Natural killer cell treated with Interleukin-12 subunit alpha and Interleukin-12 subunit beta and Interleukin-15 and Interleukin-18, amount 100 ng/mL, for 72 hours (primary cell): ENCODE measurements at regions not wholly inside any gene's neighbourhood (a gene's known extent, or its start where the extent isn't known, plus 50 kb on each side); places are given as distances from the start of the nearest gene placed in this dataset.

Source experiments
- ATAC-seq, 2 donors: fragments of 150-1000 bp; cut with Tn5 transposase in 1 of 2; sonication (Bioruptor Pico), chemical (Tn5 transposase) in 1 of 2; 2 replicates each; pipeline ENCODE4 v1.10.0; 2021
- DNase-seq: peaks from one replicate; pipeline ENCODE4 v3.0.0; 2022; ENCODE audit warnings: low spot score
- H3K27ac Mint-ChIP-seq, 2 donors: 1 replicate in 1 of 2; 2 replicates in 1 of 2; pipeline ENCODE4 v1.8.0; 2022; ENCODE audit warnings: mixed read lengths in 2 of 2, mild to moderate bottlenecking in 1 of 2, moderate library complexity in 1 of 2
- H3K27me3 Mint-ChIP-seq, 2 donors: 1 replicate in 1 of 2; 2 replicates in 1 of 2; pipeline ENCODE4 v1.8.0; 2022; ENCODE audit warnings: mixed read lengths in 2 of 2
- H3K36me3 Mint-ChIP-seq: one replicate; pipeline ENCODE4 v1.8.0; 2022; ENCODE audit warnings: mixed read lengths
- H3K4me1 Mint-ChIP-seq, 2 donors: 1 replicate in 1 of 2; 2 replicates in 1 of 2; pipeline ENCODE4 v1.8.0; 2022; ENCODE audit warnings: low read depth in 2 of 2, mixed read lengths in 2 of 2, mild to moderate bottlenecking in 1 of 2
- H3K4me3 Mint-ChIP-seq: one replicate; pipeline ENCODE4 v1.8.0; 2022; ENCODE audit warnings: mixed read lengths
- H3K9me3 Mint-ChIP-seq: 2 replicates; pipeline ENCODE4 v1.8.0; 2022; ENCODE audit warnings: mixed read lengths

GRCh38 chr2:184463866-184464248 is 134.5 kb upstream of the ZNF804A start:
- H3K9me3 Mint-ChIP-seq: peaks cover 29% of the 10 kb centered on the region
- ATAC-seq: no peak
- H3K4me1 Mint-ChIP-seq: no peaks in the 10 kb centered on the region
- H3K4me3 Mint-ChIP-seq: no peak overlapping the region
- H3K36me3 Mint-ChIP-seq: no peaks in the 10 kb centered on the region
- no peaks in the 10 kb centered on the region for H3K27me3 Mint-ChIP-seq
- no peak overlapping the region for H3K27ac Mint-ChIP-seq
- DNase-seq: no peak

GRCh38 chr2:184468826-184469225 is 129.5 kb upstream of the ZNF804A start:
- no peaks in the 10 kb centered on the region for H3K36me3 Mint-ChIP-seq
- H3K27ac Mint-ChIP-seq: no peak overlapping the region
- no peaks in the 10 kb centered on the region for H3K4me1 Mint-ChIP-seq
- H3K9me3 Mint-ChIP-seq: peaks cover 36% of the 10 kb centered on the region
- no peak overlapping the region for H3K4me3 Mint-ChIP-seq
- DNase-seq: no peak
- H3K27me3 Mint-ChIP-seq: no peaks in the 10 kb centered on the region
- no peak for ATAC-seq

GRCh38 chr2:184472481-184472880 is 125.8 kb upstream of the ZNF804A start:
- no peaks in the 10 kb centered on the region for H3K36me3 Mint-ChIP-seq
- no peak overlapping the region for H3K27ac Mint-ChIP-seq
- ATAC-seq: no peak
- no peaks in the 10 kb centered on the region for H3K27me3 Mint-ChIP-seq
- H3K4me3 Mint-ChIP-seq: no peak overlapping the region
- no peaks in the 10 kb centered on the region for H3K4me1 Mint-ChIP-seq
- DNase-seq: no peak
- H3K9me3 Mint-ChIP-seq: peaks cover 33% of the 10 kb centered on the region

GRCh38 chr2:184481865-184482264 is 116.5 kb upstream of the ZNF804A start:
- no peaks in the 10 kb centered on the region for H3K27me3 Mint-ChIP-seq
- no peaks in the 10 kb centered on the region for H3K4me1 Mint-ChIP-seq
- no peak overlapping the region for H3K27ac Mint-ChIP-seq
- DNase-seq (no peak), ATAC-seq (no peak)
- peaks cover 19% of the 10 kb centered on the region for H3K9me3 Mint-ChIP-seq
- no peaks in the 10 kb centered on the region for H3K36me3 Mint-ChIP-seq
- no peak overlapping the region for H3K4me3 Mint-ChIP-seq

GRCh38 chr2:184498936-184499335 is 99.4 kb upstream of the ZNF804A start:
- H3K9me3 Mint-ChIP-seq: peaks cover 20% of the 10 kb centered on the region
- DNase-seq (no peak), ATAC-seq (no peak)
- peaks cover 6% of the 10 kb centered on the region for H3K36me3 Mint-ChIP-seq
- H3K4me3 Mint-ChIP-seq: no peak overlapping the region
- no peak overlapping the region for H3K27ac Mint-ChIP-seq
- no peaks in the 10 kb centered on the region for H3K27me3 Mint-ChIP-seq
- H3K4me1 Mint-ChIP-seq: no peaks in the 10 kb centered on the region

- Mint-ChIP-seq H3K27me3 (no peaks in the 10 kb centered on the region), H3K4me3 (no peak overlapping the region), H3K36me3 (peaks cover under 1% of the 10 kb centered on the region), H3K4me1 (no peaks in the 10 kb centered on the region), H3K9me3 (peaks cover 4% of the 10 kb centered on the region), H3K27ac (no peak overlapping the region)
- DNase-seq: no peak
- no peak for ATAC-seq
Observed at GRCh38 chr2:184504252-184504651, 94.1 kb upstream of the ZNF804A start.

- H3K4me1 Mint-ChIP-seq: no peaks in the 10 kb centered on the region
- H3K4me3 Mint-ChIP-seq: no peak overlapping the region
- peaks cover 10% of the 10 kb centered on the region for H3K36me3 Mint-ChIP-seq
- H3K27ac Mint-ChIP-seq: no peak overlapping the region
- ATAC-seq: no peak
- H3K27me3 Mint-ChIP-seq: no peaks in the 10 kb centered on the region
- peaks cover 18% of the 10 kb centered on the region for H3K9me3 Mint-ChIP-seq
- DNase-seq: no peak
Observed at GRCh38 chr2:184507254-184507653, 91.1 kb upstream of the ZNF804A start.

GRCh38 chr2:184517402-184517801 is 80.9 kb upstream of the ZNF804A start:
- no peaks in the 10 kb centered on the region for H3K27me3 Mint-ChIP-seq

GRCh38 chr2:184520441-184520840 is 77.9 kb upstream of the ZNF804A start:
- H3K9me3 Mint-ChIP-seq: peaks cover 11% of the 10 kb centered on the region
- ATAC-seq: no peak
- no peak for DNase-seq
- no peak overlapping the region for H3K4me3 Mint-ChIP-seq
- no peak overlapping the region for H3K27ac Mint-ChIP-seq
- H3K4me1 Mint-ChIP-seq: no peaks in the 10 kb centered on the region
- no peaks in the 10 kb centered on the region for H3K27me3 Mint-ChIP-seq
- H3K36me3 Mint-ChIP-seq: no peaks in the 10 kb centered on the region

More at GRCh38 chr2:184517402-184517801, 80.9 kb upstream of the ZNF804A start:
- no peak for ATAC-seq
- Mint-ChIP-seq H3K9me3 (peaks cover 16% of the 10 kb centered on the region), H3K4me3 (no peak overlapping the region), H3K4me1 (no peaks in the 10 kb centered on the region), H3K27ac (no peak overlapping the region), H3K36me3 (no peaks in the 10 kb centered on the region)
- DNase-seq: no peak

GRCh38 chr2:184523732-184524131 is 74.6 kb upstream of the ZNF804A start:
- Mint-ChIP-seq H3K4me3 (no peak overlapping the region), H3K36me3 (no peaks in the 10 kb centered on the region), H3K9me3 (no peaks in the 10 kb centered on the region), H3K27me3 (no peaks in the 10 kb centered on the region), H3K27ac (no peak overlapping the region), H3K4me1 (no peaks in the 10 kb centered on the region)
- DNase-seq (no peak), ATAC-seq (no peak)

GRCh38 chr2:184524551-184525382 is 73.6 kb upstream of the ZNF804A start:
- ATAC-seq (no peak), DNase-seq (no peak)
- no peak overlapping the region for H3K4me3 Mint-ChIP-seq
- H3K9me3 Mint-ChIP-seq: no peaks in the 10 kb centered on the region
- no peak overlapping the region for H3K27ac Mint-ChIP-seq
- no peaks in the 10 kb centered on the region for H3K4me1 Mint-ChIP-seq
- no peaks in the 10 kb centered on the region for H3K27me3 Mint-ChIP-seq
- no peaks in the 10 kb centered on the region for H3K36me3 Mint-ChIP-seq

- Mint-ChIP-seq H3K4me1 (no peaks in the 10 kb centered on the region), H3K36me3 (no peaks in the 10 kb centered on the region), H3K27ac (no peak overlapping the region), H3K4me3 (no peak overlapping the region), H3K9me3 (no peaks in the 10 kb centered on the region), H3K27me3 (no peaks in the 10 kb centered on the region)
- ATAC-seq (no peak), DNase-seq (no peak)
Observed at GRCh38 chr2:184527058-184527457, 71.3 kb upstream of the ZNF804A start.

GRCh38 chr2:184528119-184528518 is 70.2 kb upstream of the ZNF804A start:
- ATAC-seq (no peak), DNase-seq (no peak)
- Mint-ChIP-seq H3K4me3 (no peak overlapping the region), H3K4me1 (no peaks in the 10 kb centered on the region), H3K27ac (no peak overlapping the region), H3K36me3 (no peaks in the 10 kb centered on the region), H3K27me3 (no peaks in the 10 kb centered on the region), H3K9me3 (no peaks in the 10 kb centered on the region)

GRCh38 chr2:184530239-184530638 is 68.1 kb upstream of the ZNF804A start:
- Mint-ChIP-seq H3K27ac (no peak overlapping the region), H3K36me3 (no peaks in the 10 kb centered on the region), H3K9me3 (no peaks in the 10 kb centered on the region), H3K27me3 (no peaks in the 10 kb centered on the region), H3K4me1 (no peaks in the 10 kb centered on the region), H3K4me3 (no peak overlapping the region)
- DNase-seq (no peak), ATAC-seq (no peak)

- ATAC-seq: no peak
- no peak for DNase-seq
- no peaks in the 10 kb centered on the region for H3K4me1 Mint-ChIP-seq
- H3K27me3 Mint-ChIP-seq: no peaks in the 10 kb centered on the region
- no peaks in the 10 kb centered on the region for H3K36me3 Mint-ChIP-seq
- H3K27ac Mint-ChIP-seq: no peak overlapping the region
- H3K9me3 Mint-ChIP-seq: no peaks in the 10 kb centered on the region
- no peak overlapping the region for H3K4me3 Mint-ChIP-seq
Observed at GRCh38 chr2:184530959-184531358, 67.4 kb upstream of the ZNF804A start.
